Inflammatory macrophage treated with lipopolysaccharide for 4 hours (primary cell): ENCODE measurements at regions not wholly inside any gene's neighbourhood (a gene's known extent, or its start where the extent isn't known, plus 50 kb on each side); places are given as distances from the start of the nearest gene placed in this dataset.
A peak's percentile ranks its signal among the peaks of the same experiment; 100 is the strongest.
"Not testable (repeated sequence)": the region's sequence is repeated elsewhere in the genome, so short reads cannot be mapped to it uniquely, and the experiment has no call there.

Source experiments
- DNase-seq: peaks from one replicate; pipeline ENCODE4 v3.0.0-alpha.2; 2020

- DNase-seq: peak; percentile 85
These were observed 255.2 kb downstream of the NR2F2 start for GRCh38 chr15:96585484-96586386.

GRCh38 chr15:96586901-96587300 is 256.4 kb downstream of the NR2F2 start:
- DNase-seq: peak; percentile 86

GRCh38 chr15:96589864-96590263 is 259.4 kb downstream of the NR2F2 start:
- DNase-seq: no peak

DNA sequence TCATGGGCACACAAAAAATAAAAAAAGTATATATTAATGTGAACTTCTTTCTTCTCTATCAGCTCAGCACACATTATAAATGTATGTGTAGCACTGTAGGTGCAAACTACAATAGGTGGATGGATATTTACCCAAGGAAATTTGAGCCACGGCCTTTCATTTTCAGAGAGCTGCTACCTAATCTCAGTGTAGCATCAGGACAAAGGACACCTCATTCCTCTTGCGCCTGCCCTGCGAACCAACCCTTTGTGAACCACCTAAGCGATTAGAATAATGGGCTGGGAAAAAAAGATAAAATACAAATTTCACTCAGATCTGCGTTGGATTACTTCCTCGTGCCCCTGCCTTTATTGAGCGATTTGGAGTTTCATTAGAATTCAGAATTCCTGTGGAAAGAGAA is 263.2 kb downstream of the NR2F2 start:
- no peak for DNase-seq

- no peak for DNase-seq
These were observed 265.5 kb downstream of the NR2F2 start for GRCh38 chr15:96595951-96596350.

DNA sequence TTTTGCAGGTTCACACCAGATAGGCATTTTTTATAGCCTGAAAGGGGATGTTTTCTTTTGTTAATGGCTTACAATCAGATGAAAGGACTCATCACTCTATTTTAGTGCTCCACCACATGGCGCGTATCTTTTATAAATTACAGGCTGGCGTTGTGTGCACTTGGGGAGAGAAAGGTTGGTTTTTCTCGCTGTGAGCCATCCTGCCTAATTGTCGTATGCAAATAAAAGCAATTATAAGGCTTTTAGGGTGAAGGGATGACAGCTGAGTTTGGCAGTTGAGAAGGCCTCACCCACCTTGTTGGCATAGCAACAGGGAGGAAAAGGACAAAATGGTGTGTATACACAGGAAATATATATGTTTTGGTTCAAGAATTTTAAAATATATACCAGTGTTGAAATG is 268.0 kb downstream of the NR2F2 start:
- DNase-seq: no peak

GRCh38 chr15:96599268-96599667 is 268.8 kb downstream of the NR2F2 start:
- no peak for DNase-seq

DNA sequence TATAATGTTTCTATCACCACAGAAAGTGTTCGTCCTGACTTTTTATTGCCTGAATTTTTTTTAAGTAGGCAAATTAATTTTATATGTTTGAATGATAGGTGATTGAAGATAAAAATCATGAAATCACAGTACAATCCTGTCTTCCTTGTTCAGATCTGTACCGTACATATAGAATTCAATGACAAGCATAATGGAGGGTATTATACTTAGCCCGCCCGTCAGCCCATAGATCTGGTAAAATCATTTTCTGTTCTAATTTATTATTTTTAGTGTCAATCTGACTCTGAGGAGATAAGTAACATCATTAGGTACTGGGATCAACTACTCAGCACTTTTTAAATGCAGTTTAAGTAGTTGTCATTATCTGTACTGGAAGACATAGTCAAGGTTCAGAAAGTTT is 269.9 kb downstream of the NR2F2 start:
- no peak for DNase-seq

DNA sequence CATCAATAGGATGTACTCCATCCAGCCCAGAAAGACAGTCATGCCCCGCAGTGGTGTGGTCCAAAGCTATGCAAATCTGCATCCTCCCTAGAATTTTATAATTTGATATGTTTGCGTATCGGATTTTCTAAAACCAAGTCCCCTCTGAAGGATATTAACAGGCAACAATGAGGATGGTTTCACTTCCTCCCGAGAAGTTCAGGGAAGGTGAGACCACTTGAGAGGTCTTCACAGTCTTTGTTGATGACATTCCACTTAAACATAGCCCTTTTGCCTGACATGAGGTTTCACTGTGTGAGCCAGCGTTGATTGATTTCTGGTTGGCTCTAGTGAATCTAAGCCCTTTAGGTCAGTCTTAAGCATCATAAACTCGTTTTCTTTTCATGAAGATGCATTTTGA is 276.1 kb downstream of the NR2F2 start:
- no peak for DNase-seq

DNA sequence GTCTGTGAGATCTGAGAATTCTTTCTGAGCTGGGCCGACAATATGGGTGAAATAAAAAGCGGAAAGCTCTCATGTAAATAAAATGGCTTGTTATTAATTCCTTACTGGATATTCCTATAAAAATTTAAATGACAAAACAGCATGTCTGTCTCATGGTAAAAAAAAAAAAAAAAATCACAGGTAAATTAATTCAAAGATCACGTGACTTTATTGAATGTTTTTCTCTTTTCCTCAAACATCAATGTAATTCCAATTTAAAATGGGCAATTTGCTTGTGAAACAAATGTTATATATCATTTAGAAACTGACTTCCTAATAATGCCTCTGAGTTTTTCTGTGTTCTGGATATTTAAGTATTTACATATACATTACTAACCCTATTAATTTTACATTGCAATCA is 280.3 kb downstream of the NR2F2 start:
- DNase-seq: no peak

DNA sequence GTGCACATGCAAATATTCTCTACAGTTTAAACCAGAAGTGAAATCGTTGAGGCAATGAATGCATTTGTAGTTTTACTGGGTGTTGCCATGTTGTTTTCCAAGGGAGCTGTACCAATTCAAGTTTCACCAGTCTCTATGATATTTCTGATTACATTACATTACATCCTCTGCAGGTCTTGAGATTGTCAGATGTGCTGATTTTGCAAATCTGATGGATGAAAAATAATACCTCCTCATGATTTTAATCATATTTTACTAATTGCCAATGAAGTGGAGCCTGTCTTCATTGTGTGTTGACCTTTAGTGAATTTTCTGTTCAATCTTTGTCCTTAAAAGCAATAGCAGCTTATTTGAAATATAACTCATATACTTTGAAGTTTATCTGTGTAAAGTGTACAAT is 282.4 kb downstream of the NR2F2 start:
- DNase-seq: no peak

- DNase-seq: no peak
These were observed 288.7 kb downstream of the NR2F2 start for GRCh38 chr15:96619174-96619573.

GRCh38 chr15:96622714-96623113 is 292.2 kb downstream of the NR2F2 start:
- no peak for DNase-seq

DNA sequence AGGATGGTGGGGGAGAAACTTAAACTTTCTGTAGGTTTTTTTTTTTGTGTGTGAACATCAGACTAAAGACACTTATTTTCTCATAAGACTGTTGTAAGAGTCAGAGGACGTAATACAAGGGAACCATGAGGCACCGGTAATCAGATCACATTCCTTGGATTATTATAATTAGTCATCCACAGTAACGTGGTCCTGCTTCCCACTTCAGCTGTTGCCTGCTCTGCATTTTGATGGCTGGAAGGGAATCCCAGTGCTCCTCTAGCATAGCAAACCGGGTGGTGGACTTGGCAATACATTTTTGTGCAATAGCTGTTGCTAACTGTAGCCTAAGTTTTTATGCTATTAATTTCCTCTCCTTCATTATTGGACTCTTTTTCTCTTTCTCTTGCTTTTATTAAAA is 294.8 kb downstream of the NR2F2 start:
- DNase-seq: no peak

DNA sequence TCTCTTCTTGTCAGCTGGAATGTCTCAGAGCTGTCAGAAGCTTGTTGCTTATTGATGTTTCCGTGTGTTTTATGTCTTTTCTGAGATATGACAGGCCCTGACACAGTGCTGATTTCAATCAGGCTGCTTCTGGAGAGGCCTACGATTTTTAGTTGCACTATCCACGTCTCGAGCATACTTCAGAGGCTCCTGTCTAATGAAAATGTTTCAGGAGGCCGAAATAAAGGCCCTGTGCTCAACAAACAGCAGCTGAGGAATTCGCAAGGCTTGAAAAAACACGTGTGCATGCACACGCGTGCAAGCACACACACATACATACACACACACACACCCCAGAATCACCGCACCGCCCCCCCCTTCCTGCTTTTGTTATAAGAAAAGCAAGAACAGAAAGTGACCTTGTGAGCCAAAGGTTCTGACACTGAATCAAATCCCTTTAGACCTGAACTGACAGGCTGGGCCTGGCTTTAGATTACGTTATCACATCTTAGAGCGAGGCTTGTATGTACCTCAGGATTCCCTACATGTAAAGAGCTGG is 296.6 kb downstream of the NR2F2 start:
- no peak for DNase-seq

- DNase-seq: no peak
These were observed 299.0 kb downstream of the NR2F2 start for GRCh38 chr15:96629511-96629910.

GRCh38 chr15:96638793-96639192 is 308.3 kb downstream of the NR2F2 start:
- no peak for DNase-seq

GRCh38 chr15:96645796-96646195 is 315.3 kb downstream of the NR2F2 start:
- no peak for DNase-seq

GRCh38 chr15:96648866-96649265 is 318.4 kb downstream of the NR2F2 start:
- DNase-seq: no peak

- DNase-seq: no peak
These were observed 326.6 kb downstream of the NR2F2 start for GRCh38 chr15:96657096-96657495.

DNA sequence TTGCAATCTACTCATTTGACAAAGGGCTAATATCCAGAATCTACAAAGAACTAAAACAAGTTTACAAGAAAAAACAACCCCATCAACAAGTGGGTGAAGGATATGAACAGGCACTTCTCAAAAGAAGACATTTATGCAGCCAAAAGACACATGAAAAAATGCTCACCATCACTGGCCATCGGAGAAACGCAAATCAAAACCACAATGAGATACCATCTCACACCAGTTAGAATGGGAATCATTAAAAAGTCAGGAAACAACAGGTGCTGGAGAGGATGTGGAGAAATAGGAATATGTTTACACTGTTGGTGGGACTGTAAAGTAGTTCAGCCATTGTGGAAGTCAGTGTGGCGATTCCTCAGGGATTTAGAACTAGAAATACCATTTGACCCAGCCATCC is 336.5 kb downstream of the NR2F2 start:
- DNase-seq: not testable (repeated sequence)

DNA sequence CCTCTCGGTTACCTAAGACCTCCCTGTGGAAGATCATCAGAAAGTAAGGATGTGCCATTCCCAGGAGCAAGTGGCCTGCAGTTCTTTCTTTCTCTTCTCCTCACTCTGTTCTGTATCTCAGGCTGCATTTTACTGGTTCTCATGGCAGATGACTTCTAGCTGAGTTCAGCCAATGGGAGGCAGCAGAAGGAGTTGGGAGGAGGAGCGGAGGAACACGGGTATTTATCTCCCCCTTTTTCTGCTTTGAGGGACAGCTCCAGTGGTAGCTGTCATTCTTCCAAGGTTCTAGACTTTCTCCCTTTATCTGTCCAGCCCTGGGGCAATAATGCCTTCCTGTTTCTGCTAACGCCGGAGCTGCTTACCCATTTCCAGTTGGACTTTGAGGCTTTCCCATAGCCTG is 339.9 kb downstream of the NR2F2 start:
- no peak for DNase-seq

DNA sequence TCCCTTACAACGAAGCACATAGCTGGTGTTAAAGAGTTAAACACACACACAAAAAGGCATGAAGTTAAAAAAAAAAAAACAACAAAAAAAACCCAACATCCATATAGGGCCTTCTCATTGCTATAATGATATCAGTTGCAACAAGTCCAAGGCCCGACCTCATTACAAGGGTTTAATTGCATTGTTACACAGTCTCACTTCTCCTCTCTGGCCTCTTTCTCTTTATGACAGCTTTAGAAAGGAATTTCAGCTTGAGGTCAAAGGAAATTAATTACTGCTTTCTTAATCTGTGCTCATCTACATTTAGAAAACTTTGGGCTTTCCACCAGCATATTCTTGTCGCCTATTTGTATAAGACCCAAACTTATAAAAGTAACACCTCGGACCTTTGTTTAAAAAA is 342.1 kb downstream of the NR2F2 start:
- no peak for DNase-seq

- no peak for DNase-seq
These were observed 347.9 kb downstream of the NR2F2 start for GRCh38 chr15:96678386-96678785.
